Gastroesophageal sphincter (tissue), 4 donors: ENCODE measurements at regions not wholly inside any gene's neighbourhood (a gene's known extent, or its start where the extent isn't known, plus 50 kb on each side); places are given as distances from the start of the nearest gene placed in this dataset.
"Not testable (repeated sequence)": the region's sequence is repeated elsewhere in the genome, so short reads cannot be mapped to it uniquely, and the experiment has no call there.

Experiments used
- ATAC-seq: fragments of 150-250 bp; one replicate; pipeline ENCODE4 v1.9.1; 2016; ENCODE audit warnings: mild to moderate bottlenecking, moderate library complexity
- H3K27ac ChIP-seq, 4 donors: fragments of 200-600 bp; sonication (generic) in 3 of 4; 1 replicate in 3 of 4; 2 replicates in 1 of 4; pipeline ENCODE4 v1.5.1; 2016 to 2019
- H3K27me3 ChIP-seq: fragments of 200-600 bp; sonication (generic); one replicate; pipeline ENCODE4 v1.5.1; 2019
- H3K36me3 ChIP-seq, 2 donors: fragments of 200-600 bp; sonication (generic); one replicate each; pipeline ENCODE4 v1.5.1; 2019; ENCODE audit warnings: control low read depth in 1 of 2
- H3K4me1 ChIP-seq, 3 donors: fragments of 200-600 bp; sonication (generic); 1 replicate in 2 of 3; 2 replicates in 1 of 3; pipeline ENCODE4 v1.5.1; 2016 to 2019; ENCODE audit warnings: control low read depth in 2 of 3
- H3K4me3 ChIP-seq, 2 donors: fragments of 200-600 bp; sonication (generic); one replicate each; pipeline ENCODE4 v1.5.1; 2019; ENCODE audit warnings: mild to moderate bottlenecking in 1 of 2, moderate library complexity in 1 of 2
- H3K9me3 ChIP-seq, 3 donors: fragments of 200-600 bp; sonication (generic); one replicate each; pipeline ENCODE4 v1.5.1; 2017 to 2019; ENCODE audit warnings: control low read depth in 2 of 3
- EP300 ChIP-seq: sonication (generic); formaldehyde crosslinking; IDR thresholded peaks from one replicate; pipeline ENCODE4 v1.6.1; 2017; ENCODE audit warnings: antibody characterized with exemption, mild to moderate bottlenecking
- POLR2A ChIP-seq, 2 donors: fragments of 450-650 bp; IDR thresholded peaks; one replicate each; pipeline ENCODE4 v1.6.1; 2017; ENCODE audit warnings: antibody characterized with exemption in 2 of 2, mild to moderate bottlenecking in 2 of 2, moderate library complexity in 1 of 2
- POLR2AphosphoS5 ChIP-seq: sonication (generic); formaldehyde crosslinking; IDR thresholded peaks from one replicate; pipeline ENCODE4 v1.6.1; 2017; ENCODE audit warnings: antibody characterized with exemption
- WGBS, 2 donors: methylation state at CpG; one replicate each; pipeline ENCODE4 v1.1.5; 2018; ENCODE audit warnings: low coverage in 1 of 2; 5-methylcytosine and 5-hydroxymethylcytosine counted together
- TF ChIP-seq, protein P1 (sequence below), 4 experiments: fragments of 200-600 bp in 2 of 4; fragments of 450-650 bp in 2 of 4; sonication (generic) in 1 of 4; IDR thresholded peaks; one replicate each; pipeline ENCODE4 v1.5.1; 2017 to 2019; ENCODE audit warnings: antibody characterized with exemption in 4 of 4, mild to moderate bottlenecking in 2 of 4, moderate library complexity in 2 of 4

- H3K4me1 ChIP-seq = no peaks in the 10 kb centered on the region
- H3K27ac ChIP-seq = no peak overlapping the region
- no peak overlapping the region for H3K4me3 ChIP-seq
- H3K9me3 ChIP-seq = no peaks in the 10 kb centered on the region
- 63 to 76% methylated on average over 3 of the region's 3 CpGs for WGBS, 2 donors
- TF ChIP-seq, protein P1, sequence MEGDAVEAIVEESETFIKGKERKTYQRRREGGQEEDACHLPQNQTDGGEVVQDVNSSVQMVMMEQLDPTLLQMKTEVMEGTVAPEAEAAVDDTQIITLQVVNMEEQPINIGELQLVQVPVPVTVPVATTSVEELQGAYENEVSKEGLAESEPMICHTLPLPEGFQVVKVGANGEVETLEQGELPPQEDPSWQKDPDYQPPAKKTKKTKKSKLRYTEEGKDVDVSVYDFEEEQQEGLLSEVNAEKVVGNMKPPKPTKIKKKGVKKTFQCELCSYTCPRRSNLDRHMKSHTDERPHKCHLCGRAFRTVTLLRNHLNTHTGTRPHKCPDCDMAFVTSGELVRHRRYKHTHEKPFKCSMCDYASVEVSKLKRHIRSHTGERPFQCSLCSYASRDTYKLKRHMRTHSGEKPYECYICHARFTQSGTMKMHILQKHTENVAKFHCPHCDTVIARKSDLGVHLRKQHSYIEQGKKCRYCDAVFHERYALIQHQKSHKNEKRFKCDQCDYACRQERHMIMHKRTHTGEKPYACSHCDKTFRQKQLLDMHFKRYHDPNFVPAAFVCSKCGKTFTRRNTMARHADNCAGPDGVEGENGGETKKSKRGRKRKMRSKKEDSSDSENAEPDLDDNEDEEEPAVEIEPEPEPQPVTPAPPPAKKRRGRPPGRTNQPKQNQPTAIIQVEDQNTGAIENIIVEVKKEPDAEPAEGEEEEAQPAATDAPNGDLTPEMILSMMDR (IDR thresholded peaks at IDR 0.05) = no peak
- TF ChIP-seq POLR2AphosphoS5 (no peak), EP300 (no peak), POLR2A (IDR thresholded peaks at IDR 0.05) (no peak)
- H3K27me3 ChIP-seq = no peaks in the 10 kb centered on the region
- ATAC-seq = no peak
- H3K36me3 ChIP-seq = no peaks in the 10 kb centered on the region
Observed at GRCh38 chr1:189805735-189806134, 671.9 kb downstream of the BRINP3 start.

DNA sequence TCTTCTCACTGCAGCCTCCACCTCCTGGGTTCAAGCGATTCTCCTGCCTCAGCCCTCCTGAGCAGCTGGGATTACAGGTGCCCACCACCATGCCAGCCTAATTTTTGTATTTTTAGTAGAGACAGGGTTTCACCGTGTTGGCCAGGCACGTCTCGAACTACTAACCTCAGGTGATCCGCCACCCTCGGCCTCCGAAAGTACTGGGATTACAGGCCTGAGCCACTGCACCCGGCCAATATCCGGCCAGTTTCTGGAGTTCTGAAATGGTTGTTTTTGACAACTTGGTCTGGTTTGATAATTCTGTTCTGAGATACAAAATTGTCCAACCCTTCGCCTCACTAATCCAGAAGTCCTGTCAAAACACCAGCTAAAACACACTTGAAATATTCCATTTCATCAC, 667.0 kb downstream of the BRINP3 start:
- not testable (repeated sequence) for H3K9me3 ChIP-seq, H3K27ac ChIP-seq, H3K27me3 ChIP-seq, H3K4me3 ChIP-seq, H3K4me1 ChIP-seq, ATAC-seq, H3K36me3 ChIP-seq
- whole genome bisulfite sequencing, 2 donors = 77 to 100% methylated on average over 3 to 4 of the region's 10 CpGs

DNA sequence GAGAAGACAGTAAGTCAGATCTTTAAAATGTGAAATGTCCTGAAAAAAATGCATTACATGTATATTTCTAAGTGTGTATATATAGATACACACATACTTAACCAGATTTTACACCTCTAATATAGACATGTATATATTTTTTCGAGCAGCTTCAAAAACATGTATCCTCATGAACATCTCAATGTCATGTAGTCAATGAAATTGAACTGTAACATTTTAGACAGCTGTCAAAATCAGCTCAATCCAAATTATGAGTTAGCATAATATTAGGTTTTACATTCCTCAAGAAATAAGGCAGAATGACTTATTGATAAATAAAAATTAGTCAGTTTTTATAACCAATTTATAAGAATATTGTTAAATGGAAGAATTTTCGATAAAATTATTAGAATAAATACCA, 665.7 kb downstream of the BRINP3 start:
- ATAC-seq = no peak
- Histone ChIP-seq H3K27ac (no peak overlapping the region), H3K36me3 (no peaks in the 10 kb centered on the region), H3K27me3 (no peaks in the 10 kb centered on the region), H3K4me1 (no peaks in the 10 kb centered on the region), H3K9me3 (no peaks in the 10 kb centered on the region), H3K4me3 (no peak overlapping the region)
- WGBS, 2 donors = 81 to 85% methylated on average over 2 of the region's 2 CpGs
- TF ChIP-seq POLR2A (IDR thresholded peaks at IDR 0.05) = no peak

DNA sequence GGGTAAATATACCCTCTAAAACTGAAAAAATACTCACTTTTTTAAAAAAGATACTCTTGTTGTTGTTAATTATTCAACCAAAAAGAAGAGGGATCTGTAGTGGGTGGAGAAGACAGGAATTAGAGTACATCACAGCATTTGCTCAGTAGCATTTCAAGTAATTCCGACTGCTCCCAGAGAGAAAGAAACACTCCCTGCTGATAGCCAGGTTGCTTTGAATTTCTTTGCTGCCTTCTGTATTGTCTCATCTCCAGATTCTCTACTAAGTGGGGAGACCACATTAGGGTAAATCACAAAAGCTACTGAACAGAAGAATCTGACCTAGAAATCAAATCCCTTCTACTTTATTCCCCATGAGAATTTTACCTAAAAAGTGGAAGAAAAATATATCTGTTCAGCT, 661.1 kb downstream of the BRINP3 start:
- no peaks in the 10 kb centered on the region for H3K36me3 ChIP-seq
- no peak overlapping the region for H3K4me3 ChIP-seq
- H3K27me3 ChIP-seq = no peaks in the 10 kb centered on the region
- H3K9me3 ChIP-seq = peaks cover 0 to 7% (median 0%) of the 10 kb centered on the region in 3 donors
- 71 to 91% methylated on average over 1 of the region's 1 CpG for WGBS, 2 donors
- no peak for ATAC-seq
- no peaks in the 10 kb centered on the region for H3K4me1 ChIP-seq
- H3K27ac ChIP-seq = no peak overlapping the region
- TF ChIP-seq POLR2AphosphoS5 (no peak), EP300 (no peak), POLR2A (IDR thresholded peaks at IDR 0.05) (no peak)
- TF ChIP-seq, protein P1 (IDR thresholded peaks at IDR 0.05) = no peak

- no peak for ATAC-seq
- TF ChIP-seq, protein P1 (IDR thresholded peaks at IDR 0.05) = no peak
- TF ChIP-seq POLR2A (IDR thresholded peaks at IDR 0.05) = no peak
- no peak for TF ChIP-seq POLR2AphosphoS5
- TF ChIP-seq EP300 = no peak
- WGBS, 2 donors = 0 to 40% methylated on average over 1 to 2 of the region's 2 CpGs
- Histone ChIP-seq H3K27me3 (no peaks in the 10 kb centered on the region), H3K27ac (no peak overlapping the region), H3K9me3 (peaks cover 0 to 7% (median 0%) of the 10 kb centered on the region in 3 donors), H3K36me3 (no peaks in the 10 kb centered on the region), H3K4me1 (no peaks in the 10 kb centered on the region), H3K4me3 (no peak overlapping the region)
Observed at GRCh38 chr1:189819751-189820150, 657.9 kb downstream of the BRINP3 start.

DNA sequence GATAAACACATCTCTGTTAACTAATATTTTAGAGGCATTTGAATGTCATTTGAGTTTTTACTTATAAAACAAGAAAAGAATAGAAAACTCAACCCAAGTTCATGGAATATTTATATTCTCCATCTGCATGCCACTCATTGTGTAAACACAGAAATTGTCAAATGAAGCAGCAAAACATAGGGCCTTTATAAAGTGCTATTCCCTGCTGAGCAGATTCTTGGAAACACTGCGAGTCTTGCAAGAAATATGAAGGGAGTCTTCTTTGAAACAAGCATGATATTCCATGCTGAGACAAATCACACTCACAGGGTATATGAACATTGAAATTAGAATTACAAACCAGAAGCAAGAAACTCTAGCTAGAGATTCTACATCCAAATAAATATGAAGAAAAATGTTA, 655.8 kb downstream of the BRINP3 start:
- H3K27me3 ChIP-seq = no peaks in the 10 kb centered on the region
- WGBS, 2 donors = 0% methylated on average over 1 of the region's 1 CpG
- no peaks in the 10 kb centered on the region for H3K36me3 ChIP-seq
- no peak overlapping the region for H3K27ac ChIP-seq
- H3K4me3 ChIP-seq = no peak overlapping the region
- TF ChIP-seq, protein P1 (IDR thresholded peaks at IDR 0.05) = no peak
- TF ChIP-seq EP300 = no peak
- H3K4me1 ChIP-seq = no peaks in the 10 kb centered on the region
- peaks cover 0 to 7% (median 0%) of the 10 kb centered on the region in 3 donors for H3K9me3 ChIP-seq
- ATAC-seq = no peak
